Body of pancreas (tissue), 4 donors: ENCODE measurements at regions not wholly inside any gene's neighbourhood (a gene's known extent, or its start where the extent isn't known, plus 50 kb on each side); places are given as distances from the start of the nearest gene placed in this dataset.

ENCODE experiments used
- CTCF ChIP-seq, 7 experiments: fragments of 450-650 bp in 4 of 7; fragments of 200-600 bp in 3 of 7; sonication (generic) in 3 of 7; IDR thresholded peaks; one replicate each; pipeline ENCODE4 v1.5.1; 2016 to 2019; ENCODE audit warnings: antibody characterized with exemption in 7 of 7
- POLR2A ChIP-seq, 3 donors: fragments of 450-650 bp; IDR thresholded peaks; one replicate each; pipeline ENCODE4 v1.6.1; 2016; ENCODE audit warnings: antibody characterized with exemption in 3 of 3, mild to moderate bottlenecking in 2 of 3

- TF ChIP-seq CTCF (IDR thresholded peaks at IDR 0.05) (no peak), POLR2A (IDR thresholded peaks at IDR 0.05) (no peak)
Measured at GRCh38 chr2:204329532-204329931, 215.7 kb upstream of the PARD3B start.
